Activated T-cell treated with anti-CD3 and anti-CD28 coated beads, Interleukin-2, amount 50 U/mL, for 4 hours (primary cell): ENCODE measurements at regions not wholly inside any gene's neighbourhood (a gene's known extent, or its start where the extent isn't known, plus 50 kb on each side); places are given as distances from the start of the nearest gene placed in this dataset.

ENCODE experiments used
- ATAC-seq, 2 donors: fragments of 200-7000 bp; cut with Tn5 transposase; one replicate each; pipeline ENCODE4 v1.10.0; 2021
- DNase-seq: peaks from one replicate; pipeline ENCODE4 v3.0.0-alpha.2; 2020
- H3K27me3 Mint-ChIP-seq: one replicate; pipeline ENCODE4 v1.8.0; 2021; ENCODE audit warnings: low read depth, mixed read lengths
- H3K36me3 Mint-ChIP-seq: one replicate; pipeline ENCODE4 v1.8.0; 2022; ENCODE audit warnings: mixed read lengths; ENCODE audit not compliant: insufficient read depth
- H3K4me1 Mint-ChIP-seq: one replicate; pipeline ENCODE4 v1.8.0; 2021; ENCODE audit warnings: low read depth, mixed read lengths
- H3K4me3 Mint-ChIP-seq: one replicate; pipeline ENCODE4 v1.8.0; 2021; ENCODE audit warnings: mild to moderate bottlenecking, moderate library complexity, mixed read lengths
- H3K9me3 Mint-ChIP-seq: one replicate; pipeline ENCODE4 v1.8.0; 2021; ENCODE audit warnings: mixed read lengths

DNA sequence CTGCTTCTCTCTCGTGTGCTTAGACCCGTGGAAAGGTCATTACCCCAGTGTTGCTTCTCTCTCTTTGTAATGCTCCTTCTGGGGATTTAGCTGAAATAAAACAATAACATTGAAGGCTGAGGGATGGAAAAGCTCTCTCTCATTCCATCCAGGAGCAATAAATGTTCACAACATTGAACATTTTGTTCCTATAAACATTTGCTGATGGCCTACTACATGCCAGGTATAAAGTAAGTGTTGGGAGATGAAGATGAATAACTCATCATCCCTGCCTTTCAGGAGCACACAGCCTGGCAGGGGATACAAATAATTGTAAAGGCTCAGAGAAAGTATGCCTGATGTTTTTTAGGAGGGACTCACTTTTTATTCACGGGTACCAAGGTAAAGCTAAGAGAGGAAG, 158.1 kb downstream of the KDR start:
- H3K27me3 Mint-ChIP-seq: no peaks in the 10 kb centered on the region
- no peaks in the 10 kb centered on the region for H3K4me1 Mint-ChIP-seq
- ATAC-seq (no peak), DNase-seq (no peak)
- H3K9me3 Mint-ChIP-seq: no peaks in the 10 kb centered on the region
- no peak overlapping the region for H3K4me3 Mint-ChIP-seq
- no peaks in the 10 kb centered on the region for H3K36me3 Mint-ChIP-seq

DNA sequence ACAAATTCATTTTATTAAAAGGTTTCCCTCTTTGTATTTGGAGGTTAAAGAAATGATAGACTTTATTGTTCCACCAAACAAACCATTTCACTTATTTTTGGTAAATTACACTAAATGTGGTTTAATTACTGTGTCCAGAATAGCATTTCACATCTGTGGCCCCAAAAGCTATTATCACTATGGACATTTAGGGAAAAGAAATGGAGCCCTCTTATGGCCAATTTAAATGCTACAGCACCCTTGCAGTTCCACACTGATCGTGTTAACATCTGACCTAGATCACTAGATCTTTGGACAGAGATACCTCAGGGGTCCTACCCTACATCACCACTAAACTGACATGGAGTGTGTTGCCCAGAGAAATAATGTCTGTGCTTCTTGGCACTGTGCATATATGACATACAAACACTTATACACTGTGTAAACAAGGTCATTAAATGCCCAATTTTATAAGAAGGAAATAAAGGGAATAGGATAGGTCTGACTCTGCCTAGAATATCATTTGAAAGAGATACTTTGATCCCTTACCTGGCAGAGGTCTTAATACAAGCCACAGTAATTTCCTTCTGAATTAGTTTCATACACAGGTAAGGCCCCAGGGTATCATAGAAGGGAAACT, 163.9 kb downstream of the KDR start:
- H3K4me1 Mint-ChIP-seq: peaks cover 11% of the 10 kb centered on the region
- ATAC-seq: no peak
- no peak overlapping the region for H3K4me3 Mint-ChIP-seq
- H3K36me3 Mint-ChIP-seq: no peaks in the 10 kb centered on the region
- DNase-seq: no peak
- no peaks in the 10 kb centered on the region for H3K9me3 Mint-ChIP-seq
- H3K27me3 Mint-ChIP-seq: no peaks in the 10 kb centered on the region

DNA sequence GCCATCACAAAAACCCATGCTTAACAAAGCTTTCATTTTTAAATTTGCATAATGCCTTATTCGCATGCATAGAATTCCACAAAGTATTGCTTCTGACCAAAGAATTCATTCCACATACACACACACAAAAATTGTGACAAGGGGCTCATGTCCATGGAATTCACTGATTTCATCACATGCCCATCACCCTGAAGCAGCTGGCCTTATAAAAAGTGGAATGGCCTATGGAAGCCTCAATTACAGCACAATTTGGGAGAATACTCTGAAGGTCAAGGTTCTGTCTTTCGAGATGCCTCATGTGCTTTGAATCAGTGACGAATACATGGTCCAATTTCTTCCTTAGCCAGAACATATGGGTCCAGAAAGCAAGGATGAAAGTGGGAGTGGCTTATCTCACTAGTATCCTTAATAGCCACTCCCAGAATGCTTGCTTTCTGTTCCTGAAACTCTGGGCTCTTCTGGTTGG, 165.7 kb downstream of the KDR start:
- no peak for ATAC-seq
- Mint-ChIP-seq H3K36me3 (no peaks in the 10 kb centered on the region), H3K4me3 (no peak overlapping the region), H3K27me3 (no peaks in the 10 kb centered on the region), H3K9me3 (no peaks in the 10 kb centered on the region), H3K4me1 (peaks cover 11% of the 10 kb centered on the region)
- no peak for DNase-seq

DNA sequence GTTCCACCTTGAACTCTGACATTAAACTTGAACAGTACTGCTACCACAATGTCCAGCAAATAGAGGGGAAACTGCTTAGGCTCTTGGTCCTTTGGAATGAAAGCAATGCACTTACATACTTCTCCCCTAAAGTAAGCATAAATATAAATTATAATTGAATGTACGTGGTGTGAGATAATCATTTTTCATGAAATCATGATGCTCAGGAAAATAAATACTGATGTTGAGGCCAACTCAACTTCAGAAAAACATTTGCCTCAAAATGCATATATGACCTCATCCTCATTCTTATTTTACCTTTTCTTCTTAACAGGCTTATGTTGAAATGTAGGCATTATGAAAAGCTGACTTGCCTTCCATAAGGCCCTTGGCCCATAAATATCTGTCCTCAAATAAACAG, 166.3 kb downstream of the KDR start:
- Mint-ChIP-seq H3K36me3 (no peaks in the 10 kb centered on the region), H3K27me3 (no peaks in the 10 kb centered on the region), H3K4me1 (peaks cover 11% of the 10 kb centered on the region), H3K9me3 (no peaks in the 10 kb centered on the region), H3K4me3 (no peak overlapping the region)
- DNase-seq (no peak), ATAC-seq (no peak)

DNA sequence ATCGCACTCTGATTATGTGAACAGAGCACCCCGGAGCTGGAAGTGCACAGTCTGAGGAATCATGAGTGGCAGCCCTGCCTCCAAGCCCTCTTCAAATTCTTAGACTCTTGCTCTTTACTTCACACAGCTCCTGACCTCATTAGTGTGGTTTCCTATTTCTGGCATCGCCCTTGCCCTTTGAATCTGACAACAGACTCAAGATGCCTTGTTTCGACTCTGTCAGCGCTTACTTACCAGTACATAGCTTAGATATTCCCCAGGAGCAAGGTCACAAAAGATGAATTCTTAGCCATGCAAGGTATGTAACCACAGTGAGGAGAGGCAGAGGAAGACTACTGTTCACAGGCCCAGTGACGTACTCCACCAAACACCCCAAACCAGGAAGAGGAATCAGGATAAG, 167.2 kb downstream of the KDR start:
- H3K36me3 Mint-ChIP-seq: no peaks in the 10 kb centered on the region
- peaks cover 11% of the 10 kb centered on the region for H3K4me1 Mint-ChIP-seq
- no peaks in the 10 kb centered on the region for H3K27me3 Mint-ChIP-seq
- no peak overlapping the region for H3K4me3 Mint-ChIP-seq
- H3K9me3 Mint-ChIP-seq: no peaks in the 10 kb centered on the region
- ATAC-seq: no peak
- DNase-seq: no peak

DNA sequence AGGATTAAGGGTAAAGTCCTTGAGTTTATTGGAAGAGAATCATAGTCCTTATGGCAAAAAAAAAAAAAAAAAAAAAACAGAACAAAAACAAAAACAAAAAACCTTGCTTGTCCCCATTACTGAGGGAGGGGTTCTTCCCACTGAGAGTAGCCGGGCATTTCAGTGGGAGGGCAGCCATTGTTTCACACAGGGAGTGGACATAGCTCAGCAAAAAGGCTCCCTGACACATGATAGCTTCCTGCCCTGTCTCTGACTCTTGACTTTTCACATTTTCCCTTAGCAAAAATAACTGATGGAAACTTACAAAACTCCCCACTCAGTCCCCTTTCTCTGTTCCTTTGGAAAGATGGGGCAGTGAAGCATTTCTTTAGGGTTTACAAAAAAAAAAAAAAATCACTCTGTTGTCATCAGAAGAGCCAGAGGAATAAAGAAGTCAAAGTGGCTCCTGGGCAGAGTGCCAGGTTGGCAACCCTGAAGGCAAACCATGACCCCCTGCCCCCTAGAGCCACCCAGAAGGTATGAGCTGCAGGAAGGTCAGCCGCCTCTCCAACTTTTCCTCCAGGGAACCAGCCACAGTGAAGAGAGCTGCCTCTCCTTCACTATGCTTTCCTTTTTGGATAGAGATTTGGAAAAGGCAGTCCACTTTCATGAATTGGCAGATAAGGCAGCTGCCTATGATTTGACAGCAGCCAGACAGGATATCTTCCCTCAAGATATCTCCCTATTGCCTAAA, 170.6 kb downstream of the KDR start:
- Mint-ChIP-seq H3K4me3 (no peak overlapping the region), H3K4me1 (peaks cover 9% of the 10 kb centered on the region), H3K27me3 (no peaks in the 10 kb centered on the region), H3K36me3 (no peaks in the 10 kb centered on the region), H3K9me3 (no peaks in the 10 kb centered on the region)
- DNase-seq (no peak), ATAC-seq (no peak)

DNA sequence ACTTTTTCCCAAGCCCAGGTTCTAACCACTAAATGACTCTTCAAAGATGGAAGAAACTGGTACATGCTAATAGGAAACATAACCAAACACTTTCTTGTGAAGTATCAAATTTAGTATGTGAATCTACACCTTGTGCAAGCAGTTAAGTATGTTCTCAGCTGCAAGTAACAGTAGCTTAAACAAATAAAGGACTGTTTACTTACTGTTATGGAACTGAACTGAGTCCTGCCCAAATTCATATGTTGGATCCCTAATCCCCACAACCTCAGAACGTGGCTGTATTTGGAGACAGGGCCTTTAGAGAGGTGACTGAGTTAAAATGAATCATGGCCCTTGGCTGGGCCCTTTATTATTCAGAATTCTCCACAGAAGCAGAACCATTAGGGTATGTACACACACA, 178.7 kb downstream of the KDR start:
- H3K4me1 Mint-ChIP-seq: peaks cover 33% of the 10 kb centered on the region
- ATAC-seq (no peak), DNase-seq (no peak)
- no peaks in the 10 kb centered on the region for H3K36me3 Mint-ChIP-seq
- H3K9me3 Mint-ChIP-seq: no peaks in the 10 kb centered on the region
- H3K27me3 Mint-ChIP-seq: no peaks in the 10 kb centered on the region
- no peak overlapping the region for H3K4me3 Mint-ChIP-seq

DNA sequence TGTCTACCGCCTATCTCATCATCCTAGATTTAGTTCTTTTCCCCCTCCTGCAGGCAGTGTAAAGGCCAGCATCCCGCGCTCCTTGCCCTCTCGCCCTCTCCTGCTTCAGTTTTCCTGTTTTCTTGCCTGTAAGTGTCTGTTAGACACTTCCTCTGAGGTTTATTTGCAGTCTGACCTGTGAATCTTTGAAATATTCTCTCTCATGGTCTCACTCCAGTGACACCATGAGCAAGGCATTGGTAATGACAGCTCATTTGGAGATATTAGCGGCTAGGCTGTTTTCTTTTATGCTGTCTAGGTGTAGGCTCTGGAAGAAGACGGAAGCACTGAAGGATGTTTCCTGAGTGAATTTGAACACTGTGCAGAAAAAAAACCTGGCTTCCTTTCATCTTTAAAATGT, 179.6 kb downstream of the KDR start:
- H3K9me3 Mint-ChIP-seq: no peaks in the 10 kb centered on the region
- peaks cover 42% of the 10 kb centered on the region for H3K4me1 Mint-ChIP-seq
- ATAC-seq: no peak
- no peak overlapping the region for H3K4me3 Mint-ChIP-seq
- no peaks in the 10 kb centered on the region for H3K27me3 Mint-ChIP-seq
- no peaks in the 10 kb centered on the region for H3K36me3 Mint-ChIP-seq
- DNase-seq: no peak

DNA sequence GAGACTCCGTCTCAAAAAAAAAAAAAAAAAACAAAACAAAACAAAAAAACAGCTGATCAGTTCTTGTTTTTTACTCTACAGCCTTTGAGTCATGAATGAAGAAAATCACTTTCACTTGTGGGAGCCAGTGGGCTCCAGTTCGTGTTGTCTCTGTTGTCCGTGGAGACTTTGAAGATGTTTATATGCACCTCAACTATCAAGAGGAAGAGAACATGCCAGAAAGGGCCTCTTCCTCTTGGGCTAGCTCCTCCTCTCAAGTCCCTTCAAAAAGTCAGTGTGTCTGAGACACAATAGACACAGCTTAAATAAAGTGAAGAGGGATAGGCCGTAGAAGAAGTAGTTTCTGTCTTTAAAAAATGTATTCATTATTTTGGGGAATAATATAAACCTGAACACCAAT, 182.7 kb downstream of the KDR start:
- Mint-ChIP-seq H3K27me3 (no peaks in the 10 kb centered on the region), H3K36me3 (no peaks in the 10 kb centered on the region), H3K4me3 (peak overlapping the region; percentile 46), H3K4me1 (peaks cover 53% of the 10 kb centered on the region), H3K9me3 (no peaks in the 10 kb centered on the region)
- ATAC-seq (peak; percentile 69 to 71), DNase-seq (no peak)

DNA sequence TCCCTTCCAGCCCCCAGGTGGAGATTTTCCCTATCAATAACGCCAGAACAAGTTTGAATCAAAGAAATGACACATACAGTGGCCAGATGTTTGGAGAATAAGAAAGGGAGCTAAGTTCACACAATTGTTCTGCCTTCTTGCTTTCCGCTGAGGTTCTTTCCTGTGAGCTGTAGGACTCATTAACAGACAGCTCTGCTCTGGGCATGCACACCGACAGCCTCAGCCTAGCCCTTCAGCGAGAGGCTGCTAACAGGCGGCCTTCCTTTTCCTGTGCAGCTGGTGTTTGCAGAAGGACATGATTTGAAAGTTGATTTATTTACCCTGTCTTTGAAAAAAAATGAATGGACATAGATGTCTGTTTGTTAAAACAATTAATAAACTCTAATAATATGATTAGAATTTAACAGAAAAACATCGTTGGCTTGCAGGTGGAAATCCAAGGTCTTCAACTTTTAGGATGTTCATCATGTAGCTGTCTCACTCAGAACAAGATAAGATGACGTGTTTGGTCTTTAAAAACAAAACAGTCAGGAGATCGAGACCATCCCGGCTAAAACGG, 183.3 kb downstream of the KDR start:
- Mint-ChIP-seq H3K9me3 (no peaks in the 10 kb centered on the region), H3K36me3 (no peaks in the 10 kb centered on the region), H3K4me3 (peak overlapping the region; percentile 52), H3K27me3 (no peaks in the 10 kb centered on the region), H3K4me1 (peaks cover 58% of the 10 kb centered on the region)
- ATAC-seq (peak; percentile 49 to 63), DNase-seq (peak; percentile 6)

DNA sequence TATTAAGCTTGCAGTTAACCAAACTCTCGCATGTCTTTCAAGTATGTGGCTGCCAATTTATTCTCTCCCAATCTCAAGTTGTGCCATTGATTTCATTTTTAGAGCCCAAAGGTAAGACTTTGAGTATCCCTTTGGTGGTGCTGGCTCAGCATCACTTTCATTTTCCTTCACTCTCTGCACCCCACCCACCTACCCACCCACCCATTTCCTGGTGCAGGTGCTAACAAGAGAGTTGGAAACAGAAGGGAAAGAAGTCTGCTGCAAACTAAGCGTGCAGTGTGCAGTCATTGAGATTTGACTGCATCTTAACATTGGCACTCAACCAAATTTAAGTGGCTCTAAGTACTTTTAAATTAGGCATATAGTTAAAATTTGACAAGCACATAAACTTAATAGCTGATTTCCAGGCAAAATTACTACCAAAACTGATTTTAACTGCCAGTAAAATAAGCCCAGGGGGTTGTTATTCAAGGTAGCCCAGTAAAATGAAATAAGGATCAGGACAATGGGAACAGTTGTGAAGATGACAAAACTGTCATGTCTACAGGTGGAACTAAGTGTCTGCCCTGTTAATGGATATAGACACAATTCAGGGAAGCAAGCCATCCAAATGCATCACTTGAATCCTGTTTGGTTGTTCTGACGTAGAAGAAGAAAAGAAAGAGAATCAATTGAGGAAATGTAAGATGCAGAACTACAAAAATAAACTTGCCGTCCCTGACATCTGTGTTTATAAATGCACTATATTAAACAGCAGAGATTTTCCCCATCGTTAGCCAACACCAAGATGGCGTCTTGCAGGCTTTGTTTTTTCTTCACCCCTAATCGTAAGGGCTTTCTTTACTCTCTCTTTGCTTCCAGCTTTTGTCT, 184.2 kb downstream of the KDR start:
- DNase-seq: peak; percentile 16
- ATAC-seq: peak; percentile 50 to 63
- Mint-ChIP-seq H3K36me3 (no peaks in the 10 kb centered on the region), H3K4me1 (peaks cover 58% of the 10 kb centered on the region), H3K27me3 (no peaks in the 10 kb centered on the region), H3K9me3 (no peaks in the 10 kb centered on the region), H3K4me3 (peak overlapping the region; percentile 52)

DNA sequence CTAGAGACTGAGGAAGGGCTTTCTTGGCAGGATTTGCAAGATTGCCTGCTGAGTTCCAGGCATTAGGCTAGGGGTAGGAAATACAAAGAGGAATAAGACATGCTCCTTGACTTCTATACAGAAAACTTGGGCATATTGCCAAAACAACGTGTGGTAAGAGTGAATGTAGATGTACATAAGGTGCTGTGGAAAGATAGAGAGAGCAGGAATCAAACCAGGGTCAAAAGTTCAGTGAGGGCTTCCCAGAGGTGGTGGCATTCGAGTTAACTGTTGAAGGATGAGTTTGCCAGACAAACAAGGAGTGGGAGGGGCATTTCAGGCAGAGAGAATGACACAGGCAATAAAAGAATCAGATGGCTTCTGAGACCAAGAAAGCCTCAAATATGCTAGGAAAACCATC, 187.9 kb downstream of the KDR start:
- ATAC-seq: no peak
- peaks cover 8% of the 10 kb centered on the region for H3K27me3 Mint-ChIP-seq

DNA sequence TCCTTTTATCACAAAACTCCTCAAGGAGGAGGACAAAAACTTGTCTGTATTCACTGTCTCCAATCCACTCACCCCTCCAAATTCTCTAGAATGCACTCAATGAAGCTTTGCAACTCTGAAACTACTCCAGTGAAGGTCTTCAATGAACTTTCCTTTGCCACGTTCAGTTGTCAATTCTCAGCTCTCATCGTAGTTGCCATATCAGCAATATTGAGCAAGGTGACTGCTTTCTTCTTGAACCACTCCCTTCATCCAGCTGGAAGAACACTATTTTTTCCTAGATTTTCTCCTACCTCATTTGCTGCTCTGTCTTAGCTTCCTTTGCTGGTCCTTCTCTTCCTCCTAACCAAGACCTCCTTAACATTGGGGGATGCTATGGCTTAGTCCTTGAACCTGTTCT, 191.8 kb downstream of the KDR start:
- ATAC-seq: no peak

More for the DNA sequence above, 187.9 kb downstream of the KDR start:
- no peaks in the 10 kb centered on the region for H3K9me3 Mint-ChIP-seq
- H3K36me3 Mint-ChIP-seq: no peaks in the 10 kb centered on the region
- peaks cover 30% of the 10 kb centered on the region for H3K4me1 Mint-ChIP-seq
- H3K4me3 Mint-ChIP-seq: no peak overlapping the region
- DNase-seq: no peak

DNA sequence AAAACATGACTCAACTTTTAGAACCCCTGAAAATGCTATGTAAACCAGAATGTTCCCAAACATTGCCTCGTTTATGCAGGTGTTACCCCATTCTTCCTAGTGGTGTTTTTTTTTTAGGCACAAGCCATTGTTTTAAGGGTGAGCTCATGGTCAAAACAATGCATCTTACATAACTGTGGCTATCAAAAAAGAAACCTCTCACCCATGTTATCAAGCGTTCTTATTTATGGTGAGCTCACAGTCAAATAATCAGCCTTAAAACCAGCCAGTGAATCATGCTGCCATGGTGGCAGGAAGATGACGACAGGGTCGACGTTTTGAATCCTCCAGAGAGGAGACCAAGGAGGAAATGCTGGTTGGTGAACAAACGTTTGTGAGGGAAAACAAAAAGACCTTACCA, 195.2 kb downstream of the KDR start:
- no peak for DNase-seq
- no peak for ATAC-seq
- H3K27me3 Mint-ChIP-seq: peaks cover 2% of the 10 kb centered on the region
- H3K36me3 Mint-ChIP-seq: no peaks in the 10 kb centered on the region
- H3K4me3 Mint-ChIP-seq: no peak overlapping the region
- no peaks in the 10 kb centered on the region for H3K4me1 Mint-ChIP-seq
- H3K9me3 Mint-ChIP-seq: peaks cover 3% of the 10 kb centered on the region

More for the DNA sequence above, 191.8 kb downstream of the KDR start:
- H3K9me3 Mint-ChIP-seq: no peaks in the 10 kb centered on the region
- H3K4me1 Mint-ChIP-seq: peaks cover 5% of the 10 kb centered on the region
- H3K36me3 Mint-ChIP-seq: no peaks in the 10 kb centered on the region
- no peak overlapping the region for H3K4me3 Mint-ChIP-seq
- DNase-seq: no peak
- peaks cover 8% of the 10 kb centered on the region for H3K27me3 Mint-ChIP-seq
